GM18517 (cell line): ENCODE measurements at regions not wholly inside any gene's neighbourhood (a gene's known extent, or its start where the extent isn't known, plus 50 kb on each side); places are given as distances from the start of the nearest gene placed in this dataset.
A peak's percentile ranks its signal among the peaks of the same experiment; 100 is the strongest.

Source experiments
- ATAC-seq: cut with Tn5 transposase; IDR thresholded peaks from one replicate; pipeline ENCODE4 v1.9.1; 2021; ENCODE audit warnings: mild to moderate bottlenecking, moderate library complexity; ENCODE audit not compliant: unreplicated experiment

DNA sequence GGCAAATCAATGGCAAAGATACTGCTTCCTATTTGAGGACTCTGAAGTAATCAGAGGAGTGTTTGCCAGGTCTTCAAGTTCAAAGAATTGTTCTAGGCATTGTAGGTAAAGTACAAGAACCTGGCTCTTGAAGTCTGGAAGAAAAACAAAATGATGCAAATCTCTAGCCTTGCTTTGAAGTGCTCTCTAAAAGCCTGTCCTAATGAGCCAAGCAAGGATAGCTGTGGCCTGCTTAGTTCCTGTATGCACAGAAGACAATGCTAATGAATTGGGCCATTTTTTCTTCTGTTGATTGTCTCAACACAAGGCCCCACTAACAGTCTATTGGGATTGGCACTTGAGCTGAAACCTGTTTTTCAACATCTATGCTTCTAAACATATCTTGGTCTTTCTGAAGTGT is 165.0 kb upstream of the POU3F2 start:
- no peak for ATAC-seq

DNA sequence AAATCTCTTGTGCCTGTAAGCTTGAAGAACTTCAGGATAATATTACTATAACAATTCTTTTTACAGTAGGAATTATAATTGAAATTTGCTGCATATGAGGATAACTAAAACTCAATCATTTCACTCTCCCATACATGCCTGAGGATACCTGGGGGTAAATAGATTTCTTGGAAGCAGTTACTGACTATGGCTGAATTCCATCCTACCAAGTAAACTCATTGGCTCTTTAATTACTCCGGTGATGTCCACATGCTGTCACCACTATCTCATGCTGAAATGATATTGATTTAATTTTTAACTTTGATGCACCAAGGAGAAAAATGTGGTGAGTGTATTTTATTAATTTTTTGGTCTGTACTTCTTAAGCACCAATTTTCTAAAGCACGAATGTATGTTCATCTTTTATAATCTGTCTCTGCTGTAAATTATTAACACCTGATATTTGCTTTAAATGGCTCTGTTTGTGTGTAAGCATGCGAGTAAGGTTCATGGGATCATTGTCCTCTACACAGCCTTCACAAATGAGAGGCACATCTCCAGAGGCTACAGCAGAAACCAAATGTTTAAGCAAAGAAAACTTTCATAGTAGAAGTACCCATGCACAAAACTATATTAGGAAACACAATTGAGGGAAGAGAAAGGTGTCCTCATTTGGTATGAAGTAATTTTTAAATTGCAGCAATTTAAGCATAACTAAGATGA is 164.2 kb upstream of the POU3F2 start:
- ATAC-seq = no peak

DNA sequence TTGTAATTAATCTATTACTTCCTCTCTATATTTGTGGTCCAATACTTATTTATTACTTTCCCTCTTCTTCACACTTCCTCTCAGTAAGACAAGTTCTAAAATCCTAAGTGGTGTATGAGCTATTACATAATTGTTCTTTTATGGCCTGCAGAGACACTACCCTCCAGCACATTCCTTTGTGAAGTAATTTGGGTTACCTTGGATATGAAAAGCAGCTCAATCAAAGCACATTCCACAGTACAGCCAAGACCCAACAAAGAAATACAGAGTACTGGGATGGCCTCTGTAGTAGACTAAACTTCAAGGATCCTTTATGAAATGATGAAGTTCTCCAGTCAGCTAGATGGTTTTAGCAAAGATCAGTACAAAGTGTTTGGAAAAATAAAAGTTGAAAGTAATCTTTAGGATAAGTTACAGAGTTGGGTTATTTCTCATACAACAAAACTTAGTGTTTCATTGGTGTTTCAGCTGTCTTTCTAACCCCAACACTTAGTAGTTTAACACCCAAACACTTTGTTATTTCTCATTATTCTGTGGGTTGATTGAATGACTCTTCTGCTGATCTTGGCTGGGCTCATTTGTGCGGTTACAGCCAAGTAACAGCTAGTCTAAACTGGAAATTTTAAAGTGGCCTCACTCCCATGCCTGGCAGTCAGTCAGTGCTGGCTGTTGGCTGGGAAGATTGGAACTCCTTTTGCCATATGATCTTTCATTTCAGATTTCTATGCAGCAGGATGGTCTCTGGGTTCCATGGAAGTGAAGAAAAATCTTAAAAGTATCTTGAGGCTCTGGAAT is 161.5 kb upstream of the POU3F2 start:
- no peak for ATAC-seq

DNA sequence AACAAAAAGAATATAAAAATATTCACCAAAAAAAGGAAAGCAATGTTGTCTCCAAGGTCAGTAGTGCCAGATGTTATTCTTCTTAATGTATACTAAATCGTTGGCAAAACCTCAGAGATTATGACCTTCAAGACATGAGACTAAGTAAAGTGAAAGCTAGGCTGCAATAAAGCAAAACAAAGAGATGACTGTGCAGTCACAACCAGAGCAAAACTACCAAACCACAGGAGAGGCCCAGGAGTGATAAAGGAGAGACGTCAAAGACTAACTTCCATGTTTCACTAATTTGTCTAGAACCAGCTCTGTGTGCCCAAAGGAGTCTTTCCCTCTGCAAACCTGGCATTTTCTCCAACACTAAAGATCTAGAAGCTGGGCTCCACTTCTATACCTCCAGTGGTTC is 155.9 kb upstream of the POU3F2 start:
- no peak for ATAC-seq

DNA sequence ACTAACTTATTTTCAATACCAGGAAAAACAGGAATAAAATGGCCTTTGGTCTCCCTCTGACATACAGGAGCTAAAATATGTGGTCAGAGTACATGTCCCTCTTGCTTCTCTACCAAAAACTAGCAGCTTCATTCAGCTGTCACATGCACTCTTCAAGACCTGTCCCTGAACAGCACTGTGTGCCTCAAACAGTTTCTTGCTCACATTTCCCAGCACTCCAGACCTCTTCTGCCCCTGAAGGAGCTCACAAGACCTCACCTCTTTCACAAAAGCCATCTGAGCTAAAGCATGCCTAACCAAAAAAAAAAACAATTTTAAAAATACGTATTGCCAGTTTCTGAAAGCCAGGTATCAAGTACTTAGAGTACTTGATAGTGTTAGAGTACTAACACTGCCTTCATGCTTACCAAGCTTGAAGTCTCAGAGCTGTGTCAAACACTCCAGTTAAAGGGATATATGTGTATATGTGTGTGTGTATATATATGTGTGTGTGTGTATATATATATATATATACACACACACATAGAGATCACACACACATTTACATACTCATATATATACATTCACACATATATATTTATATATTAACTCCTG is 148.3 kb upstream of the POU3F2 start:
- no peak for ATAC-seq

DNA sequence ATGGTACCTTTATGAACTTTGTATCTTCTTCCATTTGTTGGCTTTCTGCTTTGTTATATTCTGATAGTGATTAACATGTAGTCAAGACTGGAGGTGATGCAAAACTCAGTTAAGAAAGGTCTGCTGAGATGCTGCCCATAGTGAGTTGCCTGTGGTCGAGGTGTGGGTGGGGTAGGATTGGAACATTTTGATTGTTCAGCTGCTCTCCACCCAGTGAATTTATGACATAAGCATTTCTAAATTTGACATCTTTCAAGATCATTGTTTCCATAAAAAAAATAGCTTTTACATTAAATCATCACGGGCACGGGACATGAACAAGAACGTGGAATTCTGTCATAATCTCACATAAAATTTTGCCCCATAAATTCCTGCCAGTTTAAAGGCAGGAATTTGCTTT is 146.6 kb upstream of the POU3F2 start:
- ATAC-seq = no peak

GRCh38 chr6:98695091-98695801 is 139.1 kb upstream of the POU3F2 start:
- ATAC-seq = no peak

DNA sequence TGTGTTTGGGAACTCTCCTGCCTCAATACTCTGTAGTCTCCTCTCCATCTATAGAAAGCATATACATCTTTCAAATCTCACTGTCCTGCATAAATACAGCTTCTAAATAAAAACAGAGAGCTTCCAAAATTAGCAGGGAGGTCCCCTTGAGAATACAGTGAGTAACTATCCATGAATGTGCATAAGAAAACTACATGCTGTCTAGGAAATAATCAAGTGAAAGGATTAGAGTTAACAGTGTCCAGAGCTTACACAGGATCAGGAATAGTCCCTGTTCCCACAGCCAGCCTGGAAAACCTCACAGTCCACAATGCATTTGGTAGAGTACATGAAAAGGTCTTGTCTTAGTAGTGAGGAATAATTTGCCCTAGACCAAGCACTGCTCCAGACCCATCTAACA is 123.0 kb upstream of the POU3F2 start:
- ATAC-seq = no peak

- ATAC-seq = no peak
These were observed 118.0 kb upstream of the POU3F2 start for GRCh38 chr6:98716341-98716740.

DNA sequence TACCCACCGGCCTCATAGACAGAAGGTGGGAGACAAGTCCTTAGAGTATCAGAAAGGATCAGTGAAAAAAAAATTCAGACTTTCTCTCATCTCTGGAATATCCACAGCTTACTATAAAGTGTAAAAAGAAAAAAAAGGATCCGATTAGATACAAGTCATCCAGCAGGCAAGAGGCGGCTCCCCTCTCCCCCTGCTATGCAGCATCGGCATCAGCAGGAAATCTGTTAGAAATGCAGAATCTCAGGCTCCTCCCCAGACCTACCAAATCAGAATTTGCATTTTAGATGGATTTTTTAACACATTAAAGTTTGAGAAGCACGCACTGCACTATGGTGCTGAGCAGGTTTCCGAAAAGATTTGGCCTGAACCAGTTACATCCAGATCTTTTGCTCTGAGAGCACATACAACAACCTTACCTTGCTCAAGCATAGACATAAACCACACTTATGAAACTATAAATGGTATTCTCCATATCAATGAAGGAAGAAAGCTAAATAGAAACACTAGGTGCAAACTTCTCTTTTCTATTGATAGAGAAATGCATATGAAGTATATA is 117.0 kb upstream of the POU3F2 start:
- ATAC-seq = no peak

- ATAC-seq = no peak
These were observed 116.4 kb upstream of the POU3F2 start for GRCh38 chr6:98717988-98718387.

- ATAC-seq = no peak
These were observed 109.8 kb upstream of the POU3F2 start for GRCh38 chr6:98724537-98724936.

- no peak for ATAC-seq
These were observed 87.1 kb upstream of the POU3F2 start for GRCh38 chr6:98747273-98747672.

GRCh38 chr6:98747960-98748359 is 86.4 kb upstream of the POU3F2 start:
- no peak for ATAC-seq

DNA sequence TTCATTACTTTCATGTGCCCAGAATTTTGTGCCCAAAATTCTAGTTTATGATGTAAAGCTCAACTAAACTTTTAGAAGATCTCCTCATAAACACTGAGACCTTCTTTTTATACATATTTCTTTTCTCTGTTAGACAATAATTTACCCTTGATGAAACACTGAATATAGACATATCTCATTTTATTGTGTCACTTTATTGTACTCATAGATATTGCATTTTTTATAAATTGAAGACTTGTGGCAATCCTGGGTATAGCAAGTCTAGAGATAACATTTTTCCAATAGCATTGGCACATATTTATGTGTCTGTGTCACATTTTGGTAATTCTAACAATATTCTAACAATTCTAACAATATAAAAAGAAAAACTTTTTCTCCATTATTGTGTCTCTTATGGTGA is 74.9 kb upstream of the POU3F2 start:
- ATAC-seq = no peak

DNA sequence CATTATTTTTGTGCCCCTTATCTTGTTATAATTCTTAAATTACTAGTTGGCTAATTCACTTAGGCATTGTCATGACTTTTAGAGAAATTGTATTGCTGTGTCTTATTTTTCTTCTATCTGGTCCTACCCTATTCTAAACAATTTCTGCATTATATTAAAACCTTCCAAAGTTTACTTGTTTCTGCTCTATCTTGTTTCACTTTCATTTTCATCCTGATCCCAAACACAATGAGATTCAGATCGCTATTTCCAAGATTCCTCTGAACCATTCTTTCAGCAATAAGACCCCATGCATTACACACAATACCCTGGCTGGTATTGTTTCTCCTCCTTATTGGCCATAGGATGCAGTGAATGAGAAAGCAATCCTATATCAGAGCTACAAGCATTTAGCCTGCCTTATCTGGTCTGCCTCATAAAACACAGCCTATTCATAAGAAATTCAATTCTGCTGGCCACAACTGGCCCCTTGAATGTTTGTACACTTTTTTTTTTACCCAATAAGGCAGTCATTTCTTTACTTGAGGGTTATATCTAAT is 69.9 kb upstream of the POU3F2 start:
- no peak for ATAC-seq

GRCh38 chr6:98769546-98769945 is 64.8 kb upstream of the POU3F2 start:
- ATAC-seq = no peak

- no peak for ATAC-seq
These were observed 59.2 kb upstream of the POU3F2 start for GRCh38 chr6:98775205-98775604.

DNA sequence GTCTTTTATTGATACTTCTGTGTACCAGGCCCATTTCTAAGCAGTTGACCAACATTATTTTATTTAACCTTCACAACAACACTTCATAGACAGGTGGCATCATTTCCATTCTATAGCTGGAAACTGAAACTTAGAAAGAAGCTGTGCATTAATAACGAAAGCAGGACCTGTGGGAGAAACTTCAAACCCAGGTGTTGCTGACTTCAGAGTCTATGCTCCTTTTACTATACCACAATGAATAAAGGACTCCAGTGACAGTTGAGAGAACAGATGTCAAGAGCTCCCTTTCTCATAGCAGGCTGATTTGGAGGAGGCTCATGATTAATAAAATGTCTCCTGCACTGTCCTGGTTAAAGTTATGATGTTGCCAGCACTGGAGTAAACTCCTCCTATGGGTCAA is 56.6 kb upstream of the POU3F2 start:
- ATAC-seq = peak; percentile 100

DNA sequence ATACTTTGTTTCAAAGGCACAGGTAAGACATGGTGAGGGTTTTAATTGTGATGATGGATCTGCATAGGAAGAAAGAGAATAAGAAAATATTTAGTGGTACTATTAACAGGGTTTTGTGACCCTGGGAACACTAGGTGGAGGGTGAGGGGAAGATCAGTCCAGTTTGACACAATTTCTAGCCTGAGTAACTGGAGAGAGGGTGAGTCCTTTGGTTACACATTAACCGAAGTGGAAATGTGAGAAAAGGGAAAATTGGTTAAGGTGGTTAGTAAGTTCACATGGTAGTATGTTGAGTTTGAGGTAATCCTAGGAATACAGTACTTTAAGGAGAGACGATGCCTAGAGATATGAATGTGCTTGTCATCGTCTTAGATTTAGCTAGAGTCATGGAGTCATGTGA is 54.8 kb upstream of the POU3F2 start:
- ATAC-seq = no peak

DNA sequence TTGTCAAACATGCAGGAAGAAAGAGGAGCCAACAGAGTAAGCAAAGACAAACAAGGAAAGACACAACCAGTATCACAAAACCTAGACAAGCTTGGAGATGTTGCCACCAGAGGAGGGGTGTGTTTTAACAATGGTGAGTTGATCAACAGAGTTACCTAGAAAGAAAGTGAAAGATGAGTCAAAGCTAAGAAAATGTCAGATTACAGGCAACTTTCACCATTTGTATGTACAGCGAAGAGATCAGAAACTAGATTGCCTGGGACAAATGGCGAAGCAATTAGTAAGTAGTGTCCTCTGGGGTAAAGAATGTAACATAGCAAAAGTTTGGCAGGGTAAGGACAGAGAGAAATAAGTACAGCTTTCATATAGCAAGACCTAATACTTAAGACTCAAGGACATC is 51.6 kb upstream of the POU3F2 start:
- ATAC-seq = peak; percentile 40
